H1 (cell line): ENCODE measurements at regions not wholly inside any gene's neighbourhood (a gene's known extent, or its start where the extent isn't known, plus 50 kb on each side); places are given as distances from the start of the nearest gene placed in this dataset.

Source experiments
- CTCF ChIA-PET: fragments of 300-600 bp; sonication (Branson Sonifier 250); formaldehyde crosslinking; loops from one replicate; lab custom pipeline; 2021; ENCODE audit not compliant: partially characterized antibody; lab: Charles Lee
- POLR2A ChIA-PET: fragments of 300-600 bp; sonication (Branson Sonifier 250); formaldehyde crosslinking; loops from one replicate; lab custom pipeline; 2021; ENCODE audit warnings: inconsistent platforms; ENCODE audit not compliant: partially characterized antibody; lab: Charles Lee
- DNase-seq, 2 experiments: peaks; one replicate each; pipeline versions ENCODE4 v3.0.0 to v3.0.0-alpha.2; 2010 to 2022; ENCODE audit warnings: low spot score in 2 of 2, low read depth in 1 of 2, mixed read lengths in 1 of 2
- FAIRE-seq: peaks from 2 replicates; lab custom pipeline; 2011; peaks lifted over from hg19 to GRCh38; lab: Jason Lieb, UNC
- H2AFZ ChIP-seq: 2 replicates; pipeline ENCODE4 v1.8.1; 2012; ENCODE audit warnings: low read length, inconsistent platforms
- H2AK5ac ChIP-seq: 2 replicates; pipeline ENCODE4 v1.6.1; 2013; ENCODE audit warnings: low read depth, low read length
- H2BK120ac ChIP-seq: replicated peaks from 2 replicates; pipeline ENCODE3; 2013; ENCODE audit warnings: low read depth, low read length, inconsistent platforms
- H2BK12ac ChIP-seq: 2 replicates; pipeline ENCODE4 v1.6.1; 2013; ENCODE audit warnings: low read depth, low read length
- H2BK15ac ChIP-seq: 2 replicates; pipeline ENCODE4 v1.6.1; 2013; ENCODE audit warnings: low read length
- H2BK20ac ChIP-seq: 2 replicates; pipeline ENCODE4 v1.6.1; 2013; ENCODE audit warnings: low read length
- H2BK5ac ChIP-seq: 2 replicates; pipeline ENCODE4 v1.6.1; 2013; ENCODE audit warnings: low read depth, low read length
- H3K14ac ChIP-seq: 2 replicates; pipeline ENCODE4 v1.6.1; 2013; ENCODE audit warnings: inconsistent platforms; ENCODE audit not compliant: insufficient read length
- H3K18ac ChIP-seq: 2 replicates; pipeline ENCODE4 v1.6.1; 2013; ENCODE audit warnings: low read length; ENCODE audit errors: extremely low read depth
- H3K23ac ChIP-seq: 2 replicates; pipeline ENCODE4 v1.6.1; 2013; ENCODE audit warnings: inconsistent platforms; ENCODE audit not compliant: insufficient read length
- H3K23me2 ChIP-seq: 2 replicates; pipeline ENCODE4 v1.6.1; 2013; ENCODE audit warnings: low read depth, low read length
- H3K27ac ChIP-seq: 2 replicates; pipeline ENCODE4 v1.6.1; 2011; ENCODE audit warnings: low read depth, low read length, inconsistent platforms
- H3K27me3 ChIP-seq, 4 experiments: replicated peaks in 1 of 4; 1 replicate in 1 of 4; 2 replicates in 3 of 4; pipeline versions ENCODE4 v1.6.1 to v1.8.1; 2011 to 2013; ENCODE audit warnings: low read length in 3 of 4, mild to moderate bottlenecking in 3 of 4, inconsistent platforms in 2 of 4, mixed read lengths in 2 of 4, moderate library complexity in 1 of 4; ENCODE audit not compliant: control insufficient read depth in 3 of 4, insufficient read depth in 3 of 4; ENCODE audit errors: extremely low read depth in 1 of 4
- H3K36me3 ChIP-seq, 4 experiments: 2 replicates each; pipeline versions ENCODE4 v1.6.1 to v1.8.1; 2011 to 2013; ENCODE audit warnings: mild to moderate bottlenecking in 4 of 4, low read length in 3 of 4, moderate library complexity in 2 of 4, control low read depth in 1 of 4, inconsistent platforms in 1 of 4; ENCODE audit not compliant: insufficient read depth in 4 of 4, control insufficient read depth in 2 of 4
- H3K4ac ChIP-seq: replicated peaks from 2 replicates; pipeline ENCODE3; 2013; ENCODE audit warnings: low read length, low read depth, mixed read lengths, inconsistent platforms; ENCODE audit not compliant: insufficient read length
- H3K4me1 ChIP-seq, 4 experiments: replicated peaks in 1 of 4; 1 replicate in 1 of 4; 2 replicates in 3 of 4; pipeline versions ENCODE4 v1.6.1 to v1.8.1; 2011 to 2013; ENCODE audit warnings: low read length in 3 of 4, inconsistent platforms in 2 of 4, mixed read lengths in 1 of 4; ENCODE audit not compliant: insufficient read depth in 4 of 4, control insufficient read depth in 3 of 4
- H3K4me2 ChIP-seq, 2 experiments: 2 replicates each; pipeline versions ENCODE4 v1.6.1 to v1.8.1; 2011 to 2013; ENCODE audit warnings: low read depth in 2 of 2, low read length in 2 of 2, control low read depth in 1 of 2, inconsistent platforms in 1 of 2, mild to moderate bottlenecking in 1 of 2; ENCODE audit not compliant: insufficient read depth in 1 of 2
- H3K4me3 ChIP-seq, 4 experiments: fragments of 200-600, 300-600 bp in 1 of 4; sonication (generic), shearing (Covaris generic), sonication (Bioruptor Twin) in 1 of 4; 2 replicates each; pipeline versions ENCODE4 v1.5.1 to v1.8.1; 2011 to 2016; ENCODE audit warnings: low read length in 4 of 4, low read depth in 3 of 4, control low read depth in 2 of 4, inconsistent platforms in 2 of 4, mild to moderate bottlenecking in 2 of 4, mixed read lengths in 1 of 4, moderate library complexity in 1 of 4; ENCODE audit not compliant: insufficient read depth in 2 of 4; ENCODE audit errors: extremely low read depth in 1 of 4
- H3K56ac ChIP-seq: replicated peaks from 2 replicates; pipeline ENCODE3; 2013; ENCODE audit warnings: low read depth, mild to moderate bottlenecking, mixed read lengths, low read length, inconsistent platforms; ENCODE audit not compliant: insufficient read length
- H3K79me1 ChIP-seq: 2 replicates; pipeline ENCODE4 v1.6.1; 2013; ENCODE audit warnings: low read depth, low read length, control low read depth
- H3K79me2 ChIP-seq, 2 experiments: 2 replicates each; pipeline versions ENCODE4 v1.6.1 to v1.8.1; 2012 to 2013; ENCODE audit warnings: low read length in 2 of 2, mild to moderate bottlenecking in 2 of 2, inconsistent platforms in 1 of 2; ENCODE audit not compliant: insufficient read depth in 2 of 2, control insufficient read depth in 1 of 2
- H3K9ac ChIP-seq, 4 experiments: replicated peaks in 1 of 4; 1 replicate in 1 of 4; 2 replicates in 3 of 4; pipeline versions ENCODE4 v1.6.1 to v1.8.1; 2011 to 2013; ENCODE audit warnings: low read depth in 3 of 4, low read length in 3 of 4, control low read depth in 2 of 4, mild to moderate bottlenecking in 2 of 4, moderate library complexity in 2 of 4, inconsistent platforms in 1 of 4; ENCODE audit errors: extremely low read depth in 1 of 4
- H3K9me3 ChIP-seq, 2 experiments: 2 replicates each; pipeline versions ENCODE4 v1.6.1 to v1.8.1; 2012 to 2013; ENCODE audit warnings: mild to moderate bottlenecking in 2 of 2, moderate library complexity in 2 of 2, control low read depth in 1 of 2, inconsistent platforms in 1 of 2, low read depth in 1 of 2, low read length in 1 of 2, mixed read lengths in 1 of 2; ENCODE audit not compliant: insufficient read depth in 2 of 2
- H4K20me1 ChIP-seq, 2 experiments: replicated peaks in 1 of 2; 2 replicates each; pipeline versions ENCODE3 to v1.8.1; 2011 to 2013; ENCODE audit warnings: inconsistent platforms in 2 of 2, low read length in 2 of 2, mild to moderate bottlenecking in 1 of 2; ENCODE audit not compliant: insufficient read depth in 2 of 2, control insufficient read depth in 1 of 2
- H4K5ac ChIP-seq: 2 replicates; pipeline ENCODE4 v1.6.1; 2013; ENCODE audit warnings: low read length, low read depth, mixed read lengths, inconsistent platforms; ENCODE audit not compliant: insufficient read length
- H4K8ac ChIP-seq: 2 replicates; pipeline ENCODE4 v1.8.0; 2013; ENCODE audit warnings: mild to moderate bottlenecking, moderate library complexity, low read length, inconsistent platforms; ENCODE audit not compliant: insufficient read depth; ENCODE audit errors: extremely low read depth
- H4K91ac ChIP-seq: replicated peaks from 2 replicates; pipeline ENCODE3; 2013; ENCODE audit warnings: low read length, mixed read lengths, inconsistent platforms; ENCODE audit not compliant: insufficient read length
- BRCA1 ChIP-seq: IDR thresholded peaks from 2 replicates; pipeline ENCODE4 v1.6.1; 2012; ENCODE audit warnings: low read depth, low read length, improper control_type of control experiment
- NANOG ChIP-seq: IDR thresholded peaks from 2 replicates; pipeline ENCODE4 v1.6.1; 2011; ENCODE audit warnings: low read length, low read depth, mild to moderate bottlenecking, inconsistent platforms; ENCODE audit not compliant: insufficient read depth, poor library complexity, severe bottlenecking
- SAP30 ChIP-seq: fragments of 300-600 bp; sonication (generic); IDR thresholded peaks from 2 replicates; pipeline ENCODE4 v1.7.1; 2012; ENCODE audit warnings: low read length, moderate library complexity, mild to moderate bottlenecking, inconsistent platforms; ENCODE audit not compliant: insufficient read depth, insufficient replicate concordance
- SIRT6 ChIP-seq: IDR thresholded peaks from one replicate; pipeline ENCODE4 v1.7.1; 2012; ENCODE audit warnings: low read length, inconsistent platforms
- SP2 ChIP-seq: IDR thresholded peaks from 2 replicates; pipeline ENCODE4 v1.6.1; 2012; ENCODE audit warnings: mild to moderate bottlenecking, low read length, inconsistent platforms
- TCF12 ChIP-seq: IDR thresholded peaks from 2 replicates; pipeline ENCODE4 v1.6.1; 2011; ENCODE audit warnings: low read depth, mild to moderate bottlenecking, low read length
- TF ChIP-seq, protein P1 (sequence below): IDR thresholded peaks from 2 replicates; pipeline ENCODE4 v1.6.1; 2012; ENCODE audit warnings: low read length, inconsistent platforms

- H3K4me2 ChIP-seq, result no peak overlapping the region
These were observed 449.1 kb upstream of the REG3G start for GRCh38 chr2:78576409-78576808.

More at GRCh38 chr2:78576409-78576808, 449.1 kb upstream of the REG3G start:
- Histone ChIP-seq H4K91ac (no peak overlapping the region), H3K14ac (no peak overlapping the region), H2BK5ac (no peak overlapping the region), H3K36me3 (no peaks in the 10 kb centered on the region), H2AFZ (no peak overlapping the region), H3K23ac (no peak overlapping the region), H3K79me2 (no peaks in the 10 kb centered on the region), H2AK5ac (no peak overlapping the region), H3K4me3 (no peak overlapping the region), H3K9ac (no peak overlapping the region), H3K27me3 (no peaks in the 10 kb centered on the region), H3K56ac (no peak overlapping the region), H3K18ac (no peak overlapping the region), H2BK15ac (no peak overlapping the region), H3K9me3 (no peaks in the 10 kb centered on the region), H3K4ac (no peak overlapping the region), H3K4me1 (peaks cover 0 to 3% (median 1%) of the 10 kb centered on the region in 4 experiments; a peak in 3 of 7 replicates), H4K20me1 (no peaks in the 10 kb centered on the region), H4K8ac (no peak overlapping the region), H3K27ac (no peak overlapping the region), H2BK12ac (no peak overlapping the region), H3K23me2 (no peaks in the 10 kb centered on the region), H4K5ac (no peak overlapping the region), H2BK120ac (no peak overlapping the region), H3K79me1 (no peaks in the 10 kb centered on the region), H2BK20ac (no peak overlapping the region)
- no peak for TF ChIP-seq NANOG
- no peak for TF ChIP-seq SAP30
- no peak for TF ChIP-seq TCF12
- TF ChIP-seq SP2, result no peak
- TF ChIP-seq, protein P1, sequence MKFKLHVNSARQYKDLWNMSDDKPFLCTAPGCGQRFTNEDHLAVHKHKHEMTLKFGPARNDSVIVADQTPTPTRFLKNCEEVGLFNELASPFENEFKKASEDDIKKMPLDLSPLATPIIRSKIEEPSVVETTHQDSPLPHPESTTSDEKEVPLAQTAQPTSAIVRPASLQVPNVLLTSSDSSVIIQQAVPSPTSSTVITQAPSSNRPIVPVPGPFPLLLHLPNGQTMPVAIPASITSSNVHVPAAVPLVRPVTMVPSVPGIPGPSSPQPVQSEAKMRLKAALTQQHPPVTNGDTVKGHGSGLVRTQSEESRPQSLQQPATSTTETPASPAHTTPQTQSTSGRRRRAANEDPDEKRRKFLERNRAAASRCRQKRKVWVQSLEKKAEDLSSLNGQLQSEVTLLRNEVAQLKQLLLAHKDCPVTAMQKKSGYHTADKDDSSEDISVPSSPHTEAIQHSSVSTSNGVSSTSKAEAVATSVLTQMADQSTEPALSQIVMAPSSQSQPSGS, result no peak
- TF ChIP-seq SIRT6, result no peak
- no peak for TF ChIP-seq BRCA1
- POLR2A ChIA-PET, result no interaction called here
- DNase-seq (no peak), FAIRE-seq (no peak)
- CTCF ChIA-PET, result no interaction called here
